GM21576 (cell line): ENCODE measurements at regions not wholly inside any gene's neighbourhood (a gene's known extent, or its start where the extent isn't known, plus 50 kb on each side); places are given as distances from the start of the nearest gene placed in this dataset.

ENCODE experiments used
- ATAC-seq: cut with Tn5 transposase; IDR thresholded peaks from one replicate; pipeline ENCODE4 v1.9.1; 2021; ENCODE audit warnings: mild to moderate bottlenecking, moderate library complexity; ENCODE audit not compliant: unreplicated experiment

- ATAC-seq, result no peak
Observed at GRCh38 chr3:89625945-89626344, 518.5 kb downstream of the EPHA3 start.

- ATAC-seq, result no peak
Observed at GRCh38 chr3:89628856-89629670, 521.6 kb downstream of the EPHA3 start.

GRCh38 chr3:89635137-89635536, 527.7 kb downstream of the EPHA3 start:
- ATAC-seq, result no peak

GRCh38 chr3:89644716-89645115, 537.3 kb downstream of the EPHA3 start:
- no peak for ATAC-seq

GRCh38 chr3:89649431-89649830, 542.0 kb downstream of the EPHA3 start:
- no peak for ATAC-seq

GRCh38 chr3:89654031-89654430, 546.6 kb downstream of the EPHA3 start:
- no peak for ATAC-seq

GRCh38 chr3:89656388-89656787, 549.0 kb downstream of the EPHA3 start:
- no peak for ATAC-seq

- no peak for ATAC-seq
Observed at GRCh38 chr3:89679686-89680085, 572.3 kb downstream of the EPHA3 start.

- no peak for ATAC-seq
Observed at GRCh38 chr3:89682556-89682955, 575.1 kb downstream of the EPHA3 start.

- no peak for ATAC-seq
Observed at GRCh38 chr3:89685731-89686130, 578.3 kb downstream of the EPHA3 start.

- ATAC-seq, result no peak
Observed at GRCh38 chr3:89690646-89691045, 583.2 kb downstream of the EPHA3 start.

GRCh38 chr3:89692601-89693000, 585.2 kb downstream of the EPHA3 start:
- no peak for ATAC-seq

- no peak for ATAC-seq
Observed at GRCh38 chr3:89697321-89697916, 590.0 kb downstream of the EPHA3 start.

GRCh38 chr3:89698208-89698830, 590.9 kb downstream of the EPHA3 start:
- ATAC-seq, result no peak

- ATAC-seq, result no peak
Observed at GRCh38 chr3:89699229-89699628, 591.8 kb downstream of the EPHA3 start.

GRCh38 chr3:89699771-89700170, 592.4 kb downstream of the EPHA3 start:
- no peak for ATAC-seq

- no peak for ATAC-seq
Observed at GRCh38 chr3:89702404-89702803, 595.0 kb downstream of the EPHA3 start.

GRCh38 chr3:89713196-89713595, 605.8 kb downstream of the EPHA3 start:
- ATAC-seq, result no peak

- no peak for ATAC-seq
Observed at GRCh38 chr3:89714237-89714636, 606.8 kb downstream of the EPHA3 start.

- ATAC-seq, result no peak
Observed at GRCh38 chr3:89740080-89740880, 632.9 kb downstream of the EPHA3 start.

- ATAC-seq, result no peak
Observed at GRCh38 chr3:89740881-89741177, 633.4 kb downstream of the EPHA3 start.
